ENCODE measurements at regions not wholly inside any gene's neighbourhood (a gene's known extent, or its start where the extent isn't known, plus 50 kb on each side); places are given as distances from the start of the nearest gene placed in this dataset.
A peak's percentile ranks its signal among the peaks of the same experiment; 100 is the strongest.

GRCh38 chr6:14724549-14724948 lies 521.3 kb upstream of the JARID2 start:
- DNase-seq, result no peak

GRCh38 chr6:14726816-14727493 lies 518.9 kb upstream of the JARID2 start:
- peak in 1 of 5 donors; percentile 41 for DNase-seq

GRCh38 chr6:14727494-14728395 lies 518.1 kb upstream of the JARID2 start:
- DNase-seq, result no peak

GRCh38 chr6:14728396-14729024 lies 517.4 kb upstream of the JARID2 start:
- no peak for DNase-seq

- DNase-seq, result no peak
Observed at GRCh38 chr6:14729129-14729871, 516.6 kb upstream of the JARID2 start.

GRCh38 chr6:14730654-14731053 lies 515.2 kb upstream of the JARID2 start:
- no peak for DNase-seq

- DNase-seq, result no peak
Observed at GRCh38 chr6:14731611-14732010, 514.3 kb upstream of the JARID2 start.

- no peak for DNase-seq
Observed at GRCh38 chr6:14732226-14732843, 513.5 kb upstream of the JARID2 start.

- DNase-seq, result peak in 1 of 5 donors; percentile 71
Observed at GRCh38 chr6:14732844-14733757, 512.8 kb upstream of the JARID2 start.

- no peak for DNase-seq
Observed at GRCh38 chr6:14734052-14734415, 511.8 kb upstream of the JARID2 start.

- DNase-seq, result peak in 1 of 5 donors; percentile 86
Observed at GRCh38 chr6:14734416-14735340, 511.2 kb upstream of the JARID2 start.

GRCh38 chr6:14735956-14736486 lies 509.8 kb upstream of the JARID2 start:
- DNase-seq, result peak in 1 of 5 donors; percentile 21

DNA sequence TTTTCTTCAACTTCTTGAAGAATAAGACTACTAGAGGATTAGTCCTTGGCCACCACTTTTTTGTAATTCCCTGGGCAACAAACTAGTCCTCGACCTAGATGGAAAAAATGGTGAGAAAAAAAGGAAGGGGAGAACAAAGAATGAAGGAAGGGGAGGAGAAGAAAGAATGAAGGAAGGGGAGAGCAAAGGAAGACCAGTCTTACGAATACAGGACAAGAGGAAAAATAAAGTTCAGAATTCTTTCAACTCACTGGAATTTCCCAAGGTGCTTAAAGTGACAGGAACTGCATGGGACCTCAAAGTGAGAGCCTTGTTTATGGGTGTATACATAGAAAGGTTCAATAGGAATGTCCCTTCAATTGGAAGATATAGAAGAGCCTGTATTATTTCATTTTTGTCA lies 509.3 kb upstream of the JARID2 start:
- no peak for DNase-seq

GRCh38 chr6:14738497-14738896 lies 507.4 kb upstream of the JARID2 start:
- DNase-seq, result no peak

- DNase-seq, result no peak
Observed at GRCh38 chr6:14738933-14739332, 506.9 kb upstream of the JARID2 start.

DNA sequence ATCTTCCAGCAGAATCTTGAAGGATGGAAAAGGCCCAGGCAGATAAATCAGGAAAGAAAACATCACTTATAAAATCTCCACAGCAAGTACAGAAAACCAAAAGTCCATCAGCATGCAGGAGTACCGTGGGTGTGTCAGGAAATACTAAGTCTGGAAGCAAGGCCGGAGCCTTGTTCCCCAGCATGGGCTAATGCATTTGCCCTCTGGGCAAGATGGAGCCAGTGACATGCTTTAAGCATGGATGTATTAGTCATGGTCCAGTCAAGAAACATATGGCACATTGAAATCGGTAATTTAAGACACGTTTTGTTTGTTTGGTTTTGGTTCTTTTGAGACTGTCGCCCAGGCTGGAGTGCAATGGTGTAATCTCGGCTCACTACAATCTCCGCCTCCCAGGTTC lies 506.0 kb upstream of the JARID2 start:
- DNase-seq, result no peak

DNA sequence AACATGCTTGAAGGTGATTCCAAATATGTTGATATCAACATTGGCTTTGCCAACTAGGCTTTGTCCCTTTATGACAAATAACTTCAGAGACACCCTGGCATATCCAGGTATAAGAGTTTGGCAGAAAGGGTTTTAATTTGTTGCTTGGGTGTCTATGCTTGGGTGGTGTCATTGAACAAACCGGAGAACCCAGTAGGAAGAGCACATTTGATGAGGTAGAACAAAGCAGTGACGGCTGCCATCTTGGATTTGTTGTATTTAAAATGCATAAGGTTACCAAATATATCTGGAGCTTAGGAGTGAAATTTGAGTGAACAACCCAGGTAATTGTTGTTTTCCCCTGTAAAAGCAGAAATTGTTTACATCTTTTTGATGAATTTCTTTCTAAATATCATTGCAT lies 503.7 kb upstream of the JARID2 start:
- DNase-seq, result no peak

DNA sequence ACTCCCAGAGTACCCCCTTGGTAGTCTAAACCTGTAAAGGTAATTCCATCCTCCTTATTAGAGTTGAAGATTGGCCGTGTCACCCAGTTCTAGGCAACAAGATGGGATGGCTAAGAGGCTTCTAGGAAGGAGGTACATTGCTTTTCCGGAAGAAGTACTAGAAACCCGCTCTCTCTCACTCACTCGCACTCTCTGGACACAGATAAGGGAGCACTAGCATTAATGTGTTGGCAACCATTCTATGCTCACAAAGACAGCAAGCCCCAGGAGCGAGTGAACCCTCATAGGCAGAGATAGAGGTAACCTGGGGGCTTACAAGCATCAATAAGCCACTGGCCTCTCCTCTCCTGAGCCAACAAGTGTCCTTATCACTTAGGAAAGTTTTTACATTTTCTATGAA lies 503.2 kb upstream of the JARID2 start:
- DNase-seq, result no peak

DNA sequence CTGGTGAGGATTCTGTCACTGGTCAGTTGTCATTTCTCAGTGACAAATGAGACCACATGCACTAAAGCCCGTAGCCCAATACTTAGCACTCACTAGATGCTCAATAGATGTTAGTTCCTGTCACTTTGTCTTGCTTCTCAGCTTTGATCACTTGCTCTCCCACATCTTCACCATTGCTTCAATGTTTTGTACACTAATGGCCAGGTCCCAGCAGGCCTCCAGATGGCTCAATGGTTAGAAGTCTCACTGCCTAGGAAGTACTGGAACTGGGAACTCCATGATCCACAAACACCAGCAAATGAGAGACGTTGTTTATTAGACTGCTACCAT lies 502.8 kb upstream of the JARID2 start:
- no peak for DNase-seq
